Small intestine (tissue), 7 donors: ENCODE measurements at regions not wholly inside any gene's neighbourhood (a gene's known extent, or its start where the extent isn't known, plus 50 kb on each side); places are given as distances from the start of the nearest gene placed in this dataset.

ENCODE experiments used
- DNase-seq, 2 donors: peaks; one replicate each; pipeline versions ENCODE4 v3.0.0 to v3.0.0-alpha.2; 2013
- FAIRE-seq: peaks from 2 replicates; lab custom pipeline; 2012; peaks lifted over from hg19 to GRCh38; lab: Jason Lieb, UNC
- H3K27ac ChIP-seq, 3 donors: one replicate each; pipeline ENCODE4 v1.5.1; 2013; ENCODE audit warnings: low read length in 2 of 3, mild to moderate bottlenecking in 2 of 3, control low read depth in 1 of 3, inconsistent platforms in 1 of 3, low read depth in 1 of 3, moderate library complexity in 1 of 3
- H3K27me3 ChIP-seq, 3 donors: one replicate each; pipeline ENCODE4 v1.6.1; 2013; ENCODE audit warnings: low read length in 3 of 3, inconsistent platforms in 1 of 3; ENCODE audit not compliant: control insufficient read depth in 3 of 3, insufficient read depth in 3 of 3
- H3K36me3 ChIP-seq, 3 donors: one replicate each; pipeline ENCODE4 v1.6.1; 2013; ENCODE audit warnings: low read length in 3 of 3, inconsistent platforms in 1 of 3, low read depth in 1 of 3, mild to moderate bottlenecking in 1 of 3, moderate library complexity in 1 of 3; ENCODE audit not compliant: control insufficient read depth in 3 of 3, insufficient read depth in 2 of 3
- H3K4me1 ChIP-seq, 3 donors: one replicate each; pipeline ENCODE4 v1.6.1; 2013; ENCODE audit warnings: low read length in 2 of 3, inconsistent platforms in 1 of 3, low read depth in 1 of 3, mild to moderate bottlenecking in 1 of 3, moderate library complexity in 1 of 3; ENCODE audit not compliant: control insufficient read depth in 3 of 3, insufficient read depth in 2 of 3
- H3K4me3 ChIP-seq, 3 donors: one replicate each; pipeline ENCODE4 v1.5.1; 2013; ENCODE audit warnings: low read length in 3 of 3, control low read depth in 1 of 3, inconsistent platforms in 1 of 3, low read depth in 1 of 3, mild to moderate bottlenecking in 1 of 3, moderate library complexity in 1 of 3
- H3K9me3 ChIP-seq, 2 donors: one replicate each; pipeline ENCODE4 v1.6.1; 2013; ENCODE audit warnings: low read depth in 1 of 2, low read length in 1 of 2; ENCODE audit not compliant: control insufficient read depth in 2 of 2, insufficient read depth in 1 of 2
- WGBS, 3 donors: extraction: QIAGEN DNeasy Blood & Tissue Kit; methylation state at CpG; one replicate each; pipeline ENCODE4 v1.1.7; 2013; 5-methylcytosine and 5-hydroxymethylcytosine counted together
- donor health status: healthy with polysubstance abuse.
- donor health status: control.
- donor health status: control.
- donor health status: Bipolar disorder and iron deficiency.
- donor health status: healthy.

GRCh38 chr7:10022480-10022879 is 951.2 kb upstream of the PHF14 start:
- Histone ChIP-seq H3K4me3 (no peak overlapping the region), H3K4me1 (no peaks in the 10 kb centered on the region), H3K27me3 (no peaks in the 10 kb centered on the region), H3K9me3 (no peaks in the 10 kb centered on the region), H3K36me3 (no peaks in the 10 kb centered on the region), H3K27ac (no peak overlapping the region)
- 23 to 60% (median 51%) methylated on average over 3 of the region's 3 CpGs for WGBS, 3 donors
- DNase-seq, result peak in 1 of 2 donors; percentile 2
- FAIRE-seq, result no peak

- FAIRE-seq (no peak), DNase-seq (peak; percentile 1 to 46)
- WGBS, 3 donors, result 16 to 37% (median 22%) methylated on average over 2 of the region's 2 CpGs
These were observed 950.7 kb upstream of the PHF14 start for GRCh38 chr7:10022957-10023356.

GRCh38 chr7:10034843-10035556 is 938.7 kb upstream of the PHF14 start:
- Histone ChIP-seq H3K4me3 (no peak overlapping the region), H3K4me1 (no peaks in the 10 kb centered on the region), H3K36me3 (no peaks in the 10 kb centered on the region), H3K27me3 (no peaks in the 10 kb centered on the region), H3K27ac (no peak overlapping the region), H3K9me3 (no peaks in the 10 kb centered on the region)
- 49 to 69% (median 69%) methylated on average over 5 of the region's 5 CpGs for WGBS, 3 donors
- DNase-seq (no peak), FAIRE-seq (no peak)

More at GRCh38 chr7:10022957-10023356, 950.7 kb upstream of the PHF14 start:
- Histone ChIP-seq H3K27me3 (no peaks in the 10 kb centered on the region), H3K4me1 (no peaks in the 10 kb centered on the region), H3K4me3 (no peak overlapping the region), H3K36me3 (no peaks in the 10 kb centered on the region), H3K9me3 (no peaks in the 10 kb centered on the region), H3K27ac (no peak overlapping the region)

- H3K4me3 ChIP-seq, result no peak overlapping the region
- H3K27me3 ChIP-seq, result no peaks in the 10 kb centered on the region
- no peaks in the 10 kb centered on the region for H3K4me1 ChIP-seq
- H3K9me3 ChIP-seq, result no peaks in the 10 kb centered on the region
- H3K36me3 ChIP-seq, result no peaks in the 10 kb centered on the region
- DNase-seq (no peak), FAIRE-seq (no peak)
- H3K27ac ChIP-seq, result no peak overlapping the region
- WGBS, 3 donors, result 65 to 71% (median 67%) methylated on average over 2 of the region's 2 CpGs
These were observed 937.0 kb upstream of the PHF14 start for GRCh38 chr7:10036693-10037092.

GRCh38 chr7:10038351-10038750 is 935.3 kb upstream of the PHF14 start:
- no peak overlapping the region for H3K27ac ChIP-seq
- 49 to 74% (median 53%) methylated on average over 1 of the region's 1 CpG for WGBS, 3 donors
- H3K9me3 ChIP-seq, result no peaks in the 10 kb centered on the region
- no peak overlapping the region for H3K4me3 ChIP-seq
- no peaks in the 10 kb centered on the region for H3K4me1 ChIP-seq
- no peaks in the 10 kb centered on the region for H3K36me3 ChIP-seq
- no peak for DNase-seq
- FAIRE-seq, result no peak
- no peaks in the 10 kb centered on the region for H3K27me3 ChIP-seq

DNA sequence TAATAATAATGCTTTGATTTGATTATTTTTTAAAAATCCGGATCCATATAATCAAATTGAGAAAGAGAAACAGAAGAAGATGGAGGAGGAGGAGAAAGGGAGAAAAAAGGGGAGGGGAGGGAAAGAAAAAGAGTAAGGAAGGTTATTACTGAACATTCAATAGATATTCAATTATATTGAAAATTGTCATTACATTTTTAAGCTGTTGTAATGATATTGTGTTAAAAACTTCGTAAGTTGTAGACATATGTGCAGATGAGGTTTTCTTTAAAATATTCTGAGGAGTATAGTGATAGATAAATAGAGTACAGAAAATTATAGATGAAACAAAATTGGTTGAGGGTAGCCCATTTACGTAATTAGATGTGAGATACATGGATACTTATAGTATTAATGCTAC is 933.0 kb upstream of the PHF14 start:
- Histone ChIP-seq H3K4me3 (no peak overlapping the region), H3K4me1 (no peaks in the 10 kb centered on the region), H3K36me3 (no peaks in the 10 kb centered on the region), H3K27ac (no peak overlapping the region), H3K9me3 (no peaks in the 10 kb centered on the region), H3K27me3 (no peaks in the 10 kb centered on the region)
- WGBS, 3 donors, result 68 to 82% (median 75%) methylated on average over 3 of the region's 3 CpGs
- FAIRE-seq, result no peak
- no peak for DNase-seq

GRCh38 chr7:10070899-10071298 is 902.8 kb upstream of the PHF14 start:
- Histone ChIP-seq H3K4me3 (no peak overlapping the region), H3K27me3 (no peaks in the 10 kb centered on the region), H3K9me3 (no peaks in the 10 kb centered on the region), H3K4me1 (no peaks in the 10 kb centered on the region), H3K27ac (no peak overlapping the region), H3K36me3 (no peaks in the 10 kb centered on the region)
- DNase-seq, result no peak
- no peak for FAIRE-seq

DNA sequence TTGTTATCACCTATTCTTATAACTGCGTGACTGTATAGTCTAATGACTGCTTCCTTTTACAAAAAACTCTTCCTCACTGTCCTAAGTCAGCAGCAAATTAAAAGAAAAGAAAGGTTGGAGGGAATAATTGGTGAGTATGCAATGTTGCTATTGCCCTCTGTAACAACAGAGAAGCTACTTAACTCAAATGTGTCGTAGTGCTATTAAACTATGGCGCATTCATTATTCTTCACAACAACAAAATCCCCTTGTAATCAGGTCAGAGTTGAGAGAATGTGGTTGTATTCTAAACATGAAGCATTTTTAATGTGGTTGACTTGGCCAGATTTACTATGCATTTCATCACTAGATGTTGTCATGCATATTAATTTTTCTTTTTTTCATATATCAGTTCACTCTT is 897.8 kb upstream of the PHF14 start:
- H3K27ac ChIP-seq, result no peak overlapping the region
- H3K4me3 ChIP-seq, result no peak overlapping the region
- peaks cover 6 to 8% of the 10 kb centered on the region in 2 donors for H3K9me3 ChIP-seq
- no peak for FAIRE-seq
- H3K36me3 ChIP-seq, result no peaks in the 10 kb centered on the region
- H3K27me3 ChIP-seq, result no peaks in the 10 kb centered on the region
- no peak for DNase-seq
- 81 to 87% (median 87%) methylated on average over 3 of the region's 3 CpGs for WGBS, 3 donors
- H3K4me1 ChIP-seq, result no peaks in the 10 kb centered on the region
